OCI-LY3 (cell line): ENCODE measurements at regions not wholly inside any gene's neighbourhood (a gene's known extent, or its start where the extent isn't known, plus 50 kb on each side); places are given as distances from the start of the nearest gene placed in this dataset.

Experiments used
- H2AFZ ChIP-seq: fragments of 200-600, 300-600 bp; shearing (Covaris generic); 2 replicates; pipeline ENCODE4 v1.6.0; 2014; ENCODE audit warnings: antibody characterized with exemption, low read depth, low read length
- H3K27ac ChIP-seq: fragments of 200-600, 300-600 bp; sonication (generic); 2 replicates; pipeline ENCODE4 v1.5.1; 2014; ENCODE audit warnings: mild to moderate bottlenecking, low read length, moderate library complexity, mixed read lengths
- H3K27me3 ChIP-seq: fragments of 200-600, 300-600 bp; sonication (generic); 2 replicates; pipeline ENCODE4 v1.6.1; 2014; ENCODE audit warnings: low read depth, low read length, mixed read lengths
- H3K36me3 ChIP-seq: fragments of 200-600, 300-600 bp; sonication (generic); replicated peaks from 2 replicates; pipeline ENCODE3; 2014; ENCODE audit warnings: low read depth, low read length, mixed read lengths
- H3K4me1 ChIP-seq: fragments of 300-600, 200-600 bp; sonication (generic); 2 replicates; pipeline ENCODE4 v1.6.1; 2014; ENCODE audit warnings: low read length, mixed read lengths
- H3K4me2 ChIP-seq: fragments of 200-600, 300-600 bp; sonication (generic); 2 replicates; pipeline ENCODE4 v1.6.1; 2014; ENCODE audit warnings: low read length, mixed read lengths
- H3K4me3 ChIP-seq: fragments of 300-600, 200-600 bp; sonication (generic); 2 replicates; pipeline ENCODE4 v1.5.1; 2014; ENCODE audit warnings: antibody characterized with exemption, mild to moderate bottlenecking, low read length, moderate library complexity
- H3K79me2 ChIP-seq: fragments of 300-600, 200-600 bp; shearing (Covaris generic); 2 replicates; pipeline ENCODE4 v1.6.1; 2014; ENCODE audit warnings: mild to moderate bottlenecking, low read length, mixed read lengths
- H3K9ac ChIP-seq: fragments of 300-600, 200-600 bp; shearing (Covaris generic); 2 replicates; pipeline ENCODE4 v1.6.0; 2014; ENCODE audit warnings: mild to moderate bottlenecking, low read length, moderate library complexity
- H3K9me3 ChIP-seq: fragments of 200-600, 300-600 bp; shearing (Covaris generic); 2 replicates; pipeline ENCODE4 v1.6.1; 2014; ENCODE audit warnings: low read length, mixed read lengths; ENCODE audit not compliant: insufficient read depth
- H4K20me1 ChIP-seq: fragments of 200-600, 300-600 bp; sonication (generic); 2 replicates; pipeline ENCODE4 v1.6.1; 2016; ENCODE audit warnings: low read length, mixed read lengths; ENCODE audit not compliant: insufficient read depth
- CTCF ChIP-seq: fragments of 200-600, 300-600 bp; sonication (generic); IDR thresholded peaks from 2 replicates; pipeline ENCODE4 v1.5.1; 2014; ENCODE audit warnings: antibody characterized with exemption, low read length, low read depth
- EZH2phosphoT487 ChIP-seq: fragments of 200-600 bp; shearing (Covaris generic); IDR thresholded peaks from 2 replicates; pipeline ENCODE4 v1.6.1; 2018; ENCODE audit warnings: antibody characterized with exemption, mixed run types, low read depth

- Histone ChIP-seq H3K27ac (no peak overlapping the region), H3K9me3 (no peaks in the 10 kb centered on the region), H3K4me2 (no peak overlapping the region), H3K79me2 (no peaks in the 10 kb centered on the region), H3K9ac (no peak overlapping the region), H2AFZ (no peak overlapping the region), H3K4me1 (no peaks in the 10 kb centered on the region), H3K27me3 (peaks cover 10% of the 10 kb centered on the region), H4K20me1 (no peaks in the 10 kb centered on the region), H3K4me3 (no peak overlapping the region), H3K36me3 (no peaks in the 10 kb centered on the region)
- no peak for TF ChIP-seq EZH2phosphoT487
- no peak for TF ChIP-seq CTCF
Measured at GRCh38 chr16:79508294-79508693, 92.2 kb downstream of the MAF start.

GRCh38 chr16:79505344-79505743, 95.2 kb downstream of the MAF start:
- TF ChIP-seq EZH2phosphoT487 (no peak), CTCF (no peak)
- Histone ChIP-seq H4K20me1 (no peaks in the 10 kb centered on the region), H3K27ac (no peak overlapping the region), H3K36me3 (no peaks in the 10 kb centered on the region), H3K9ac (no peak overlapping the region), H3K4me1 (no peaks in the 10 kb centered on the region), H3K27me3 (peaks cover 10% of the 10 kb centered on the region), H3K9me3 (no peaks in the 10 kb centered on the region), H3K4me3 (no peak overlapping the region), H3K4me2 (no peak overlapping the region), H2AFZ (no peak overlapping the region), H3K79me2 (no peaks in the 10 kb centered on the region)

- Histone ChIP-seq H3K4me1 (no peaks in the 10 kb centered on the region), H3K79me2 (no peaks in the 10 kb centered on the region), H3K9me3 (no peaks in the 10 kb centered on the region), H3K27ac (no peak overlapping the region), H3K9ac (no peak overlapping the region), H3K36me3 (no peaks in the 10 kb centered on the region), H3K27me3 (peaks cover 6% of the 10 kb centered on the region), H2AFZ (no peak overlapping the region), H3K4me2 (no peak overlapping the region), H3K4me3 (no peak overlapping the region), H4K20me1 (no peaks in the 10 kb centered on the region)
- TF ChIP-seq EZH2phosphoT487 (no peak), CTCF (no peak)
Measured at GRCh38 chr16:79503511-79503910, 97.0 kb downstream of the MAF start.

GRCh38 chr16:79501446-79501845, 99.1 kb downstream of the MAF start:
- Histone ChIP-seq H3K4me1 (no peaks in the 10 kb centered on the region), H3K9me3 (no peaks in the 10 kb centered on the region), H3K27me3 (peaks cover 6% of the 10 kb centered on the region), H3K36me3 (no peaks in the 10 kb centered on the region), H3K4me3 (no peak overlapping the region), H3K4me2 (no peak overlapping the region), H3K27ac (no peak overlapping the region), H3K9ac (no peak overlapping the region), H3K79me2 (no peaks in the 10 kb centered on the region), H4K20me1 (no peaks in the 10 kb centered on the region), H2AFZ (no peak overlapping the region)
- TF ChIP-seq CTCF (no peak), EZH2phosphoT487 (no peak)
